K562 (cell line): ENCODE measurements at regions not wholly inside any gene's neighbourhood (a gene's known extent, or its start where the extent isn't known, plus 50 kb on each side); places are given as distances from the start of the nearest gene placed in this dataset.

ENCODE experiments used
- ATAC-seq: fragments of 200-7000 bp; cut with Tn5 transposase; 3 replicates; pipeline ENCODE4 v1.9.1; 2020; ENCODE audit warnings: moderate library complexity
- BruUV-seq: library from RNA; stranded (reverse); fragments of 400-500 nt; replicated peaks from 2 replicates; lab custom pipeline; 2021; lab: Mats Ljungman, UMichigan
- CTCF ChIA-PET: fragments of 300-600 bp; formaldehyde crosslinking; extraction: SDS; loops from one replicate; lab custom pipeline; 2021; ENCODE audit warnings: low intra/inter-chr PET ratio; lab: Yijun Ruan, JAX
- POLR2A ChIA-PET: fragments of 300-600, 350-650 bp; sonication (Branson Sonifier 250); formaldehyde crosslinking; extraction: SDS; loops from one replicate; lab custom pipeline; 2021; ENCODE audit warnings: antibody characterized with exemption, inconsistent platforms; lab: Yijun Ruan, JAX
- DNase-seq, 4 experiments: peaks; one replicate each; pipeline versions ENCODE4 v3.0.0 to v3.0.0-alpha.2; 2011 to 2018; ENCODE audit warnings: low spot score in 3 of 4, mixed read lengths in 3 of 4; ENCODE audit errors: extremely low read depth in 1 of 4
- FAIRE-seq: peaks from 2 replicates; lab custom pipeline; 2011; peaks lifted over from hg19 to GRCh38; lab: Jason Lieb, UNC
- H2AFZ ChIP-seq: 2 replicates; pipeline ENCODE4 v1.6.0; 2011; ENCODE audit warnings: low read depth, low read length, control low read depth, inconsistent platforms
- H3K27ac ChIP-seq: fragments of 200-600 bp; 3 replicates; pipeline ENCODE4 v1.8.0; 2011; ENCODE audit warnings: low read depth, mild to moderate bottlenecking, control low read depth, inconsistent platforms, low read length, moderate library complexity, mixed read lengths; ENCODE audit errors: extremely low read depth
- H3K27me3 ChIP-seq, 2 experiments: fragments of 300-600 bp in 1 of 2; 2 replicates in 1 of 2; 3 replicates in 1 of 2; pipeline versions ENCODE4 v1.6.0 to v1.8.0; 2011; ENCODE audit warnings: inconsistent platforms in 2 of 2, low read length in 2 of 2, mild to moderate bottlenecking in 1 of 2, mixed read lengths in 1 of 2, moderate library complexity in 1 of 2; ENCODE audit not compliant: control insufficient read depth in 2 of 2, insufficient read depth in 2 of 2
- H3K36me3 ChIP-seq: fragments of 300-600 bp; 3 replicates; pipeline ENCODE4 v1.8.0; 2011; ENCODE audit warnings: mild to moderate bottlenecking, low read length, inconsistent platforms; ENCODE audit not compliant: control insufficient read depth, insufficient read depth
- H3K4me1 ChIP-seq, 2 experiments: fragments of 200-600 bp in 1 of 2; replicated peaks in 1 of 2; 2 replicates in 1 of 2; 3 replicates in 1 of 2; pipeline versions ENCODE4 v1.5.1 to v1.8.0; 2011; ENCODE audit warnings: inconsistent platforms in 2 of 2, low read length in 2 of 2, mild to moderate bottlenecking in 1 of 2, mixed read lengths in 1 of 2, moderate library complexity in 1 of 2; ENCODE audit not compliant: control insufficient read depth in 2 of 2, insufficient read depth in 2 of 2
- H3K4me2 ChIP-seq: 2 replicates; pipeline ENCODE4 v1.6.1; 2011; ENCODE audit warnings: low read length, control low read depth, inconsistent platforms, mixed read lengths; ENCODE audit not compliant: insufficient read depth
- H3K4me3 ChIP-seq: fragments of 200-600 bp; sonication (generic), shearing (Covaris generic); 2 replicates; pipeline ENCODE4 v1.5.1; 2016; ENCODE audit warnings: control low read depth, inconsistent platforms
- H3K79me2 ChIP-seq: fragments of 200-600 bp; 3 replicates; pipeline ENCODE4 v1.8.0; 2011; ENCODE audit warnings: low read length, inconsistent platforms; ENCODE audit not compliant: control insufficient read depth, insufficient read depth
- H3K9ac ChIP-seq, 2 experiments: 2 replicates each; pipeline versions ENCODE4 v1.6.0 to v1.6.1; 2011; ENCODE audit warnings: low read depth in 2 of 2, low read length in 2 of 2, control low read depth in 1 of 2, inconsistent platforms in 1 of 2, mild to moderate bottlenecking in 1 of 2, mixed read lengths in 1 of 2; ENCODE audit not compliant: insufficient read depth in 1 of 2
- H3K9me1 ChIP-seq: one replicate; pipeline ENCODE4 v1.6.0; 2011; ENCODE audit warnings: inconsistent platforms, mild to moderate bottlenecking, low read length, moderate library complexity; ENCODE audit not compliant: control insufficient read depth, insufficient read depth
- H3K9me3 ChIP-seq: replicated peaks from 2 replicates; pipeline ENCODE4 v1.5.1; 2011; ENCODE audit warnings: low read depth, low read length, inconsistent platforms; ENCODE audit not compliant: control insufficient read depth, insufficient read depth
- H4K20me1 ChIP-seq: replicated peaks from 2 replicates; pipeline ENCODE4 v1.6.1; 2011; ENCODE audit warnings: low read length, inconsistent platforms, mixed read lengths; ENCODE audit not compliant: control insufficient read depth, insufficient read depth
- C11orf30 ChIP-seq: fragments of 450-650 bp; IDR thresholded peaks from 2 replicates; pipeline ENCODE4 v1.6.1; 2016; ENCODE audit warnings: low read depth, mild to moderate bottlenecking
- CEBPB ChIP-seq: fragments of 450-650 bp; IDR thresholded peaks from 2 replicates; pipeline ENCODE4 v1.6.1; 2016; ENCODE audit warnings: missing genetic modification characterization, missing compliant biosample characterization
- E2F1 ChIP-seq: sonication (generic); formaldehyde crosslinking; IDR thresholded peaks from 2 replicates; pipeline ENCODE4 v1.8.1; 2023; ENCODE audit warnings: mild to moderate bottlenecking, missing genetic modification reagents, moderate library complexity
- E2F6 ChIP-seq, 2 experiments: IDR thresholded peaks; 2 replicates each; pipeline ENCODE4 v1.6.1; 2011; ENCODE audit warnings: borderline replicate concordance in 1 of 2, control low read depth in 1 of 2, low read depth in 1 of 2, low read length in 1 of 2, mild to moderate bottlenecking in 1 of 2, mixed read lengths in 1 of 2, moderate library complexity in 1 of 2; ENCODE audit not compliant: insufficient read depth in 1 of 2, insufficient read length in 1 of 2, poor library complexity in 1 of 2, severe bottlenecking in 1 of 2; ENCODE audit errors: extremely low read depth in 1 of 2
- HOMEZ ChIP-seq: fragments of 250-450 bp; sonication (Bioruptor Pico); IDR thresholded peaks from 2 replicates; pipeline ENCODE4 v1.4.0; 2020; ENCODE audit warnings: mild to moderate bottlenecking, moderate library complexity
- RBM25 ChIP-seq: fragments of 200-400 bp; formaldehyde crosslinking; IDR thresholded peaks from 2 replicates; pipeline ENCODE4 v1.6.1; 2018; ENCODE audit warnings: low read length, low read depth, moderate library complexity; ENCODE audit not compliant: severe bottlenecking
- TFAP4 ChIP-seq: sonication (generic); formaldehyde crosslinking; IDR thresholded peaks from 2 replicates; pipeline ENCODE4 v1.8.0; 2022; ENCODE audit warnings: missing genetic modification reagents, mild to moderate bottlenecking, moderate library complexity, borderline replicate concordance
- ZBTB12 ChIP-seq: fragments of 250-450 bp; sonication (Bioruptor Pico); IDR thresholded peaks from 2 replicates; pipeline ENCODE4 v1.4.0; 2020
- ZBTB26 ChIP-seq: fragments of 450-650 bp; formaldehyde crosslinking; IDR thresholded peaks from 2 replicates; pipeline ENCODE4 v1.4.0; 2022; ENCODE audit warnings: missing genetic modification characterization
- ZNF134 ChIP-seq: fragments of 250-450 bp; sonication (Bioruptor Pico); conservative IDR thresholded peaks from 2 replicates; pipeline ENCODE4 v1.4.0; 2020
- ZNF780A ChIP-seq: fragments of 250-450 bp; sonication (Bioruptor Pico); IDR thresholded peaks from 2 replicates; pipeline ENCODE4 v1.5.0; 2021; ENCODE audit warnings: mild to moderate bottlenecking
- WGBS: fragments of 100-300 bp; shearing (Covaris generic); methylation state at CpG from one replicate; pipeline ENCODE4 v1.1.6; 2016; ENCODE audit warnings: low coverage, mixed read lengths; ENCODE audit not compliant: insufficient coverage; ENCODE audit errors: missing lambda C conversion rate; 5-methylcytosine and 5-hydroxymethylcytosine counted together
- in situ Hi-C: fragments of 300-500 bp; cut with MboI; formaldehyde crosslinking; loops from 4 replicates; pipeline ENCODE4 v1.15.0; 2018; ENCODE audit warnings: inconsistent platforms, mixed read lengths
- intact Hi-C: fragments of 100-400 bp; cut with micrococcal nuclease; formaldehyde crosslinking; loops from 2 replicates; pipeline ENCODE4 v1.14.2; 2022

GRCh38 chr11:26149585-26149984, 182.3 kb upstream of the ANO3 start:
- FAIRE-seq = no peak
- Histone ChIP-seq H3K9ac (no peak overlapping the region), H3K27me3 (no peaks in the 10 kb centered on the region), H3K36me3 (no peaks in the 10 kb centered on the region), H2AFZ (no peak overlapping the region), H3K9me1 (no peaks in the 10 kb centered on the region), H3K4me1 (no peaks in the 10 kb centered on the region), H3K4me3 (no peak overlapping the region), H4K20me1 (no peaks in the 10 kb centered on the region), H3K4me2 (no peak overlapping the region), H3K79me2 (no peaks in the 10 kb centered on the region), H3K9me3 (no peaks in the 10 kb centered on the region), H3K27ac (no peak overlapping the region)
- intact Hi-C loops (no loop called here), in situ Hi-C loops (no loop called here)
- BruUV-seq = no TSS peak
- no peak for DNase-seq
- no peak for TF ChIP-seq CEBPB
- no peak for TF ChIP-seq ZNF780A (CRISPR knock-in tag)
- no peak for TF ChIP-seq E2F1 (CRISPR knock-in tag)
- no peak for TF ChIP-seq TFAP4
- TF ChIP-seq C11orf30 = no peak
- no peak for TF ChIP-seq E2F6 (IDR thresholded peaks at IDR 0.05; ENCODE audit: borderline replicate concordance in 1 of 2, extremely low read depth in 1 of 2, insufficient read depth in 1 of 2, insufficient read length in 1 of 2, low read depth in 1 of 2, low read length in 1 of 2, poor library complexity in 1 of 2, severe bottlenecking in 1 of 2)
- TF ChIP-seq HOMEZ = no peak
- TF ChIP-seq ZBTB26 = no peak
- no peak for TF ChIP-seq ZBTB12 (CRISPR knock-in tag)
- TF ChIP-seq ZNF134 (CRISPR knock-in tag) = no peak
- no peak for TF ChIP-seq RBM25
- ChIA-PET CTCF (no interaction called here), POLR2A (no interaction called here)
- WGBS = 4% methylated on average over 20 of the region's 21 CpGs
- no peak for ATAC-seq
